Spleen (tissue), 7 donors: ENCODE measurements at regions not wholly inside any gene's neighbourhood (a gene's known extent, or its start where the extent isn't known, plus 50 kb on each side); places are given as distances from the start of the nearest gene placed in this dataset.

ENCODE experiments used
- POLR2A ChIP-seq, 3 donors: fragments of 450-650 bp; IDR thresholded peaks; one replicate each; pipeline ENCODE4 v1.5.1; 2017; ENCODE audit warnings: antibody characterized with exemption in 3 of 3, mild to moderate bottlenecking in 1 of 3
- POLR2AphosphoS5 ChIP-seq, 3 donors: sonication (generic); formaldehyde crosslinking; IDR thresholded peaks; one replicate each; pipeline ENCODE4 v1.5.1; 2017; ENCODE audit warnings: antibody characterized with exemption in 3 of 3
- TF ChIP-seq, protein P1 (sequence below), 11 experiments: fragments of 200-600 bp in 7 of 11; fragments of 450-650 bp in 4 of 11; sonication (generic) in 4 of 11; IDR thresholded peaks in 8 of 11; conservative IDR thresholded peaks in 3 of 11; 1 replicate in 7 of 11; 2 replicates in 4 of 11; pipeline versions ENCODE4 v1.4.0 to v1.8.0; 2016 to 2021; ENCODE audit warnings: antibody characterized with exemption in 11 of 11, inconsistent platforms in 4 of 11, mild to moderate bottlenecking in 1 of 11
- donor health status: DM: no; HTN: no; CAD: no; lungs with moderate emphysema.
- donor health status: DM: no; HTN: no; CAD: no.
- donor health status: DM: no; HTN: no; CAD: no.

DNA sequence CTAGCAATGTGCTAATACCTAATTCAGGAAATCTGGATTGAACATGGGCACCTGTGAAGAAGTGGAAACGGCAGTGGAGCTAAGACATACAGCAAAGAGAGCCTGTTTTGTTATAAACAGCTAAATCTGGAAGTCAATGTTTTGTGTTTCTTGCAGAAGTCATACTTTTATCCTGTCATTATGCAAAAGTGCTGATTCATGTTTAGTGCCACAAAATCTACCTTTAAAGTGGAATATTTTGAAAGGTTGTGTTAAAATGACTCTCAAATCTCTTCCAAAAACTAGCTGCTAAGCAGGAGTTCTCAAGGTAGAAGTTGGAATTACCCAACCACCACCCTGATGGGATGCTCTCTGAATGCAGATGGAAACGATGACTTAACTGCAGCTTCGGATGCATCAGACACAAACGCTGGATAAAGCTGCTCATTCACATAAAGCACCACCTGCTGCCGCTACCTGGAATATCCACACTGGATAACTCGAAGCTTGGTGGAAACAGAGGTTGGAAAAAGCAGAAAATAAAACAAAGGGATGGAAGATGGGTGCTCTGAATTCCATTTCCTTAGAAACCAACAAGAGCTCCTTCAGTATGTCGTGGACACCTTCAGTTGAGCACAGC is 132.6 kb upstream of the ZNF236 start:
- TF ChIP-seq, protein P1, sequence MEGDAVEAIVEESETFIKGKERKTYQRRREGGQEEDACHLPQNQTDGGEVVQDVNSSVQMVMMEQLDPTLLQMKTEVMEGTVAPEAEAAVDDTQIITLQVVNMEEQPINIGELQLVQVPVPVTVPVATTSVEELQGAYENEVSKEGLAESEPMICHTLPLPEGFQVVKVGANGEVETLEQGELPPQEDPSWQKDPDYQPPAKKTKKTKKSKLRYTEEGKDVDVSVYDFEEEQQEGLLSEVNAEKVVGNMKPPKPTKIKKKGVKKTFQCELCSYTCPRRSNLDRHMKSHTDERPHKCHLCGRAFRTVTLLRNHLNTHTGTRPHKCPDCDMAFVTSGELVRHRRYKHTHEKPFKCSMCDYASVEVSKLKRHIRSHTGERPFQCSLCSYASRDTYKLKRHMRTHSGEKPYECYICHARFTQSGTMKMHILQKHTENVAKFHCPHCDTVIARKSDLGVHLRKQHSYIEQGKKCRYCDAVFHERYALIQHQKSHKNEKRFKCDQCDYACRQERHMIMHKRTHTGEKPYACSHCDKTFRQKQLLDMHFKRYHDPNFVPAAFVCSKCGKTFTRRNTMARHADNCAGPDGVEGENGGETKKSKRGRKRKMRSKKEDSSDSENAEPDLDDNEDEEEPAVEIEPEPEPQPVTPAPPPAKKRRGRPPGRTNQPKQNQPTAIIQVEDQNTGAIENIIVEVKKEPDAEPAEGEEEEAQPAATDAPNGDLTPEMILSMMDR (IDR thresholded peaks at IDR 0.05 in 8 of 11, conservative IDR thresholded peaks at IDR 0.05 in 3 of 11) = no peak
- TF ChIP-seq POLR2AphosphoS5 (IDR thresholded peaks at IDR 0.05) (no peak), POLR2A (IDR thresholded peaks at IDR 0.05) (no peak)
